GM04504 (cell line): ENCODE measurements at regions not wholly inside any gene's neighbourhood (a gene's known extent, or its start where the extent isn't known, plus 50 kb on each side); places are given as distances from the start of the nearest gene placed in this dataset.

Experiments
- DNase-seq: peaks from one replicate; pipeline ENCODE4 v3.0.0-alpha.2; 2012; ENCODE audit warnings: low read depth

GRCh38 chr2:151156431-151156830 is 105.2 kb downstream of the RBM43 start:
- DNase-seq, result no peak

- DNase-seq, result no peak
Observed at GRCh38 chr2:151153601-151154000, 108.1 kb downstream of the RBM43 start.

- no peak for DNase-seq
Observed at GRCh38 chr2:151150331-151151320, 111.0 kb downstream of the RBM43 start.

- DNase-seq, result peak; percentile 12
Observed at GRCh38 chr2:151138507-151138906, 123.2 kb downstream of the RBM43 start.

- no peak for DNase-seq
Observed at GRCh38 chr2:151137526-151137925, 124.1 kb downstream of the RBM43 start.

GRCh38 chr2:151120011-151120410 is 141.7 kb downstream of the RBM43 start:
- DNase-seq, result no peak

GRCh38 chr2:151119374-151119773 is 142.3 kb downstream of the RBM43 start:
- no peak for DNase-seq

- no peak for DNase-seq
Observed at GRCh38 chr2:151118269-151118668, 143.4 kb downstream of the RBM43 start.

GRCh38 chr2:151114874-151115273 is 146.8 kb downstream of the RBM43 start:
- no peak for DNase-seq

GRCh38 chr2:151113318-151113717 is 148.3 kb downstream of the RBM43 start:
- DNase-seq, result no peak

- peak; percentile 38 for DNase-seq
Observed at GRCh38 chr2:151111599-151112278, 149.9 kb downstream of the RBM43 start.

GRCh38 chr2:151106805-151107506 is 154.7 kb downstream of the RBM43 start:
- DNase-seq, result peak; percentile 61

GRCh38 chr2:151103551-151103950 is 158.1 kb downstream of the RBM43 start:
- DNase-seq, result no peak

- DNase-seq, result no peak
Observed at GRCh38 chr2:151102226-151102625, 159.4 kb downstream of the RBM43 start.

- no peak for DNase-seq
Observed at GRCh38 chr2:151098841-151099240, 162.8 kb downstream of the RBM43 start.

GRCh38 chr2:151097895-151098294 is 163.8 kb downstream of the RBM43 start:
- no peak for DNase-seq

- DNase-seq, result peak; percentile 27
Observed at GRCh38 chr2:151097128-151097527, 164.5 kb downstream of the RBM43 start.

- no peak for DNase-seq
Observed at GRCh38 chr2:151096235-151096634, 165.4 kb downstream of the RBM43 start.

- DNase-seq, result no peak
Observed at GRCh38 chr2:151095463-151095862, 166.2 kb downstream of the RBM43 start.

- DNase-seq, result no peak
Observed at GRCh38 chr2:151091583-151091982, 170.1 kb downstream of the RBM43 start.

GRCh38 chr2:151087377-151087776 is 174.3 kb downstream of the RBM43 start:
- no peak for DNase-seq

GRCh38 chr2:151085181-151085611 is 176.5 kb downstream of the RBM43 start:
- DNase-seq, result peak; percentile 58
